Calu3 (cell line): ENCODE measurements at regions not wholly inside any gene's neighbourhood (a gene's known extent, or its start where the extent isn't known, plus 50 kb on each side); places are given as distances from the start of the nearest gene placed in this dataset.
"Not testable (repeated sequence)": the region's sequence is repeated elsewhere in the genome, so short reads cannot be mapped to it uniquely, and the experiment has no call there.

Source experiments
- BruUV-seq: library from RNA; stranded (reverse); fragments of 400-500 nt; replicated peaks from 2 replicates; lab custom pipeline; 2021; lab: Mats Ljungman, UMichigan
- CTCF ChIA-PET: fragments of 300-600 bp; sonication (Branson Sonifier 250); formaldehyde crosslinking; loops from one replicate; lab custom pipeline; 2022; ENCODE audit warnings: antibody characterized with exemption; lab: Charles Lee
- DNase-seq: peaks from one replicate; pipeline ENCODE4 v3.0.0; 2022
- H3K27ac Mint-ChIP-seq: one replicate; pipeline ENCODE4 v1.8.0; 2022; ENCODE audit warnings: mixed read lengths; ENCODE audit not compliant: unreplicated experiment
- H3K27me3 Mint-ChIP-seq: one replicate; pipeline ENCODE4 v1.8.0; 2022; ENCODE audit warnings: mixed read lengths; ENCODE audit not compliant: unreplicated experiment
- H3K36me3 Mint-ChIP-seq: one replicate; pipeline ENCODE4 v1.8.0; 2022; ENCODE audit warnings: mild to moderate bottlenecking, moderate library complexity, mixed read lengths; ENCODE audit not compliant: insufficient read depth, unreplicated experiment
- H3K4me1 Mint-ChIP-seq: one replicate; pipeline ENCODE4 v1.8.0; 2022; ENCODE audit warnings: mild to moderate bottlenecking, low read depth, mixed read lengths; ENCODE audit not compliant: unreplicated experiment
- H3K4me3 Mint-ChIP-seq: one replicate; pipeline ENCODE4 v1.8.0; 2022; ENCODE audit warnings: mild to moderate bottlenecking, low read depth, moderate library complexity, mixed read lengths; ENCODE audit not compliant: unreplicated experiment
- H3K9me3 Mint-ChIP-seq: one replicate; pipeline ENCODE4 v1.8.0; 2022; ENCODE audit warnings: low read depth, mixed read lengths; ENCODE audit not compliant: unreplicated experiment
- intact Hi-C: fragments of 100-400 bp; cut with micrococcal nuclease; formaldehyde crosslinking; loops from one replicate; pipeline ENCODE4 v1.10.0; 2022; ENCODE audit not compliant: unreplicated experiment
- TF ChIP-seq, protein P1 (sequence below): fragments of 200-600 bp; IDR thresholded peaks from one replicate; pipeline ENCODE4 v1.8.0; 2022; ENCODE audit warnings: antibody characterized with exemption; ENCODE audit not compliant: unreplicated experiment

DNA sequence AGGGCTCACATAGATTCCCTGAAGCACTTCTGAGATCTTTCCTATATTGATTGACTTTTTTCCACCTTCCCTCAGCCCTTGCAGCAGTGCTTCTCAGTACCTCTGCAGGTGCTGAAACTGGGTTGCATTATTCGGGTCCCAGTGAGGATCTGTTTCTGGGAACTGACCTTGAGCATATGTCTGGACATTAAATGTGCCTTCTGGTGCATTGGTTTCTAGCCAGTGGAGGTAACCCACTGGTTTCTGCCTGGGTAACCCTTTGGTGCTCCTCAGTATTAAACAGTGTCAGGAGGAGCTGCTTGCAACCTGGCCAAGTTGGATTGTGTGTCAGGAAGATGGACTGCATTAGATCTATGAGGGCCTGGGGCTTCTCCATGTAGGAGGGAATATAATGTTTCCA is 213.3 kb upstream of the KCND2 start:
- H3K9me3 Mint-ChIP-seq: no peaks in the 10 kb centered on the region
- intact Hi-C loops: loop anchor here (10.0 kb wide), 1 partner anchor 215 kb away; the partner anchor contains the start of gene KCND2
- H3K27me3 Mint-ChIP-seq: no peaks in the 10 kb centered on the region
- peaks cover 17% of the 10 kb centered on the region for H3K4me1 Mint-ChIP-seq
- H3K4me3 Mint-ChIP-seq: no peak overlapping the region
- H3K27ac Mint-ChIP-seq: no peak overlapping the region
- BruUV-seq: no TSS peak
- TF ChIP-seq, protein P1, sequence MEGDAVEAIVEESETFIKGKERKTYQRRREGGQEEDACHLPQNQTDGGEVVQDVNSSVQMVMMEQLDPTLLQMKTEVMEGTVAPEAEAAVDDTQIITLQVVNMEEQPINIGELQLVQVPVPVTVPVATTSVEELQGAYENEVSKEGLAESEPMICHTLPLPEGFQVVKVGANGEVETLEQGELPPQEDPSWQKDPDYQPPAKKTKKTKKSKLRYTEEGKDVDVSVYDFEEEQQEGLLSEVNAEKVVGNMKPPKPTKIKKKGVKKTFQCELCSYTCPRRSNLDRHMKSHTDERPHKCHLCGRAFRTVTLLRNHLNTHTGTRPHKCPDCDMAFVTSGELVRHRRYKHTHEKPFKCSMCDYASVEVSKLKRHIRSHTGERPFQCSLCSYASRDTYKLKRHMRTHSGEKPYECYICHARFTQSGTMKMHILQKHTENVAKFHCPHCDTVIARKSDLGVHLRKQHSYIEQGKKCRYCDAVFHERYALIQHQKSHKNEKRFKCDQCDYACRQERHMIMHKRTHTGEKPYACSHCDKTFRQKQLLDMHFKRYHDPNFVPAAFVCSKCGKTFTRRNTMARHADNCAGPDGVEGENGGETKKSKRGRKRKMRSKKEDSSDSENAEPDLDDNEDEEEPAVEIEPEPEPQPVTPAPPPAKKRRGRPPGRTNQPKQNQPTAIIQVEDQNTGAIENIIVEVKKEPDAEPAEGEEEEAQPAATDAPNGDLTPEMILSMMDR: no peak
- no peak for DNase-seq
- CTCF ChIA-PET: no interaction called here
- H3K36me3 Mint-ChIP-seq: no peaks in the 10 kb centered on the region

DNA sequence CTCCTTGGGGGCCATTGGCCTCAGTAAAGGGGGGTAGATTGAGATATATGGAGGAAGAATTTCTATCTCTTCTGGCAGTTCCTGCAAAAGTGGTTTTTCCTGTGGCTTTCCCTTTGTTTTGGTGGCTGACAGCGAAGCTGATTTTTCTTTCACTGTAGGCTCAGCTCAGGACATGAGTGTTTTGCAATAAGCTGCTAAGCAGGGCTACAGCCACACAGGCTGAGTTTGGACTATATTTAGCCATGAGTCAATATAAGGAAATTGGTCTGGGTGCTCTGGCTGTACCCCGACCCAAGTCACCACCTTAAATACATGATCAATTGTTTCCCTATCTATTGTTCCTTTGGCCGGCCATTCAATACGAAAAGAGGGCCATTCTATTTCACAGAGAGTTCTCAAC is 212.7 kb upstream of the KCND2 start:
- peaks cover 10% of the 10 kb centered on the region for H3K4me1 Mint-ChIP-seq
- no peak overlapping the region for H3K27ac Mint-ChIP-seq
- no peaks in the 10 kb centered on the region for H3K27me3 Mint-ChIP-seq
- H3K36me3 Mint-ChIP-seq: no peaks in the 10 kb centered on the region
- no peaks in the 10 kb centered on the region for H3K9me3 Mint-ChIP-seq
- intact Hi-C loops: no loop called here
- no TSS peak for BruUV-seq
- TF ChIP-seq, protein P1: no peak
- CTCF ChIA-PET: no interaction called here
- DNase-seq: no peak
- H3K4me3 Mint-ChIP-seq: no peak overlapping the region

DNA sequence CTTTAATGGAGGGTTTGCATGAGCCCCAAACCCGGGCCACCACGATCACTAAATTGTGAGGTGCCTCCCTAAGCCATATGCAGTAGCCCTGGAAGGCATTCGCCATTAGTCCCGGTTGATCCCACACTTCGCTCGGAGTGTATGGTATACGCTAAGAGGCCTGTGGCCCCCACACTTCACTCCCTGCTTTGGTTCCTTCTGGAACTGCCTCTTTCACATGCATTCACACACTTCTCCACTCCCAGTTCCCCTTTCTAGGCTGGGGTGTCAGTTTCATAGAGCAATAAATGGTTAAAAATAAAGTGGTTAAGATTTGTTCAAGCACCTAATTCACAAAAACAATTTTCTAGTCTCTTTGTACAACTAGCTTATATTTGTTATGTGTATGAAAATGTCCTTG is 212.1 kb upstream of the KCND2 start:
- no peak for DNase-seq
- H3K4me1 Mint-ChIP-seq: peaks cover 4% of the 10 kb centered on the region
- intact Hi-C loops: no loop called here
- H3K9me3 Mint-ChIP-seq: no peaks in the 10 kb centered on the region
- no peak overlapping the region for H3K4me3 Mint-ChIP-seq
- no TSS peak for BruUV-seq
- CTCF ChIA-PET: no interaction called here
- TF ChIP-seq, protein P1: no peak
- no peaks in the 10 kb centered on the region for H3K27me3 Mint-ChIP-seq
- H3K27ac Mint-ChIP-seq: no peak overlapping the region
- no peaks in the 10 kb centered on the region for H3K36me3 Mint-ChIP-seq

DNA sequence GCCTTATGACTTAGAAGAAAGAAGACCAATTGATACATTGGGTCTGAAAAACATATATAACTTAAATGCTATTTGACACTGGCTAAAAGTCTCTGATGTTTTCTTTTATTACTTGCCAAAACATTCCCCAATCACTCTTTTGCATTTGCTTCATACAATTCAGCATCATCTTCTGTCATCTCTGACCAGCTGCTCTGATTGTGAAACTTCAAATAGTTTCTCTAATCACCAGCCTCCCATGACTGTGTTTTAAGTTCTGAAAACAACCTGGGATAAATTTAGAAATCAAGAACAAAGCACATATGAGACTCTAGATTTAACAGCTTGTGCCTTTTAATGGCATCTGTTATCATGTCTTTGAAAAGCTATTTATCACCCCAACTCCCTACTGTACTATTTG is 208.4 kb upstream of the KCND2 start:
- Mint-ChIP-seq H3K4me1 (no peaks in the 10 kb centered on the region), H3K27ac (no peak overlapping the region), H3K36me3 (no peaks in the 10 kb centered on the region), H3K4me3 (no peak overlapping the region), H3K27me3 (no peaks in the 10 kb centered on the region), H3K9me3 (peaks cover 8% of the 10 kb centered on the region)
- TF ChIP-seq, protein P1: no peak
- BruUV-seq: no TSS peak
- intact Hi-C loops: no loop called here
- CTCF ChIA-PET: no interaction called here
- no peak for DNase-seq

DNA sequence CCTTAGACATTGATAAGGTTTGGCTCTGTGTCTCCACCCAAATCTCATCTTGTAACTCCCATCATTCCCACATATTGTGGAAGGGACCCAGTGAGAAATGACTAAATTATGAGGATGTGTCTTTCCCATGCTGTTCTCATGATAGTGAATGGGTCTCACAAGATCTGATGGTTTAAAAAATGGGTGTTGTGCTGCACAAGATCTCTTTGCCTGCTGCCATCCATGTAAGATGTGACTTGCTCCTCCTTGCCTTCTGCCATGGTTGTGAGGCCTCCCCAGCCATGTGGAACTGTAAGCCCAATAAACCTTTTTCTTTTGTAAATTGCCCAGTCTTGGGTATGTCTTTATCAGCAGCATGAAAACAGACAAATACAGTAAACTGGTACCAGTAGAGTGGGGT is 206.1 kb upstream of the KCND2 start:
- H3K27me3 Mint-ChIP-seq, intact Hi-C loops, DNase-seq, H3K27ac Mint-ChIP-seq, CTCF ChIA-PET, H3K4me3 Mint-ChIP-seq, BruUV-seq, H3K4me1 Mint-ChIP-seq, H3K36me3 Mint-ChIP-seq: not testable (repeated sequence)
- H3K9me3 Mint-ChIP-seq: peaks cover 11% of the 10 kb centered on the region
